Peyer's patch (tissue), 4 donors: ENCODE measurements at regions not wholly inside any gene's neighbourhood (a gene's known extent, or its start where the extent isn't known, plus 50 kb on each side); places are given as distances from the start of the nearest gene placed in this dataset.

Experiments
- DNase-seq, 3 donors: peaks; one replicate each; pipeline ENCODE4 v3.0.0-alpha.2; 2017 to 2019
- H3K27ac ChIP-seq, 4 donors: fragments of 200-600 bp; sonication (generic); one replicate each; pipeline ENCODE4 v1.5.1; 2016 to 2019
- H3K27me3 ChIP-seq, 2 donors: fragments of 200-600 bp; sonication (generic); one replicate each; pipeline ENCODE4 v1.5.1; 2019
- H3K36me3 ChIP-seq, 3 donors: fragments of 200-600 bp; sonication (generic); one replicate each; pipeline ENCODE4 v1.5.1; 2016 to 2019
- H3K4me1 ChIP-seq, 4 donors: fragments of 200-600 bp; sonication (generic); one replicate each; pipeline ENCODE4 v1.5.1; 2016 to 2019
- H3K4me3 ChIP-seq, 4 donors: fragments of 200-600 bp; sonication (generic); 1 replicate in 3 of 4; 2 replicates in 1 of 4; pipeline ENCODE4 v1.5.1; 2016 to 2019; ENCODE audit warnings: mild to moderate bottlenecking in 1 of 4
- H3K9me3 ChIP-seq, 4 donors: fragments of 200-600 bp; sonication (generic); one replicate each; pipeline ENCODE4 v1.5.1; 2016 to 2019; ENCODE audit warnings: mild to moderate bottlenecking in 1 of 4
- CTCF ChIP-seq, 6 experiments: fragments of 450-650 bp in 4 of 6; fragments of 200-600 bp in 2 of 6; sonication (generic) in 1 of 6; IDR thresholded peaks; one replicate each; pipeline ENCODE4 v1.5.1; 2017 to 2019; ENCODE audit warnings: antibody characterized with exemption in 6 of 6, mild to moderate bottlenecking in 3 of 6, moderate library complexity in 1 of 6
- POLR2A ChIP-seq, 2 donors: fragments of 450-650 bp; IDR thresholded peaks; one replicate each; pipeline ENCODE4 v1.5.1; 2017; ENCODE audit warnings: antibody characterized with exemption in 2 of 2, mild to moderate bottlenecking in 2 of 2, moderate library complexity in 2 of 2

- Histone ChIP-seq H3K27ac (no peak overlapping the region), H3K36me3 (no peaks in the 10 kb centered on the region), H3K27me3 (no peaks in the 10 kb centered on the region), H3K9me3 (no peaks in the 10 kb centered on the region), H3K4me3 (no peak overlapping the region), H3K4me1 (no peaks in the 10 kb centered on the region)
- TF ChIP-seq CTCF (IDR thresholded peaks at IDR 0.05), result no peak
- no peak for TF ChIP-seq POLR2A (IDR thresholded peaks at IDR 0.05)
- no peak for DNase-seq
Measured at GRCh38 chr1:2934642-2935081, 86.6 kb upstream of the ACTRT2 start.

GRCh38 chr1:2935184-2935583, 86.1 kb upstream of the ACTRT2 start:
- TF ChIP-seq POLR2A (IDR thresholded peaks at IDR 0.05) (no peak), CTCF (IDR thresholded peaks at IDR 0.05) (no peak)
- Histone ChIP-seq H3K4me1 (no peaks in the 10 kb centered on the region), H3K27me3 (no peaks in the 10 kb centered on the region), H3K4me3 (no peak overlapping the region), H3K27ac (no peak overlapping the region), H3K36me3 (no peaks in the 10 kb centered on the region), H3K9me3 (no peaks in the 10 kb centered on the region)
- no peak for DNase-seq

- Histone ChIP-seq H3K9me3 (no peaks in the 10 kb centered on the region), H3K27me3 (no peaks in the 10 kb centered on the region), H3K4me1 (no peaks in the 10 kb centered on the region), H3K4me3 (no peak overlapping the region), H3K36me3 (no peaks in the 10 kb centered on the region), H3K27ac (no peak overlapping the region)
- no peak for TF ChIP-seq POLR2A (IDR thresholded peaks at IDR 0.05)
- DNase-seq, result no peak
Measured at GRCh38 chr1:2935751-2936390, 85.4 kb upstream of the ACTRT2 start.

GRCh38 chr1:2936559-2937515, 84.4 kb upstream of the ACTRT2 start:
- no peak overlapping the region for H3K4me3 ChIP-seq
- no peak for DNase-seq

GRCh38 chr1:2937805-2938204, 83.5 kb upstream of the ACTRT2 start:
- Histone ChIP-seq H3K27ac (no peak overlapping the region), H3K9me3 (peaks cover 0 to 3% (median 0%) of the 10 kb centered on the region in 4 donors), H3K4me3 (no peak overlapping the region), H3K27me3 (no peaks in the 10 kb centered on the region), H3K4me1 (no peaks in the 10 kb centered on the region), H3K36me3 (no peaks in the 10 kb centered on the region)
- TF ChIP-seq CTCF (IDR thresholded peaks at IDR 0.05) (no peak), POLR2A (IDR thresholded peaks at IDR 0.05) (no peak)
- no peak for DNase-seq

More at GRCh38 chr1:2936559-2937515, 84.4 kb upstream of the ACTRT2 start:
- no peaks in the 10 kb centered on the region for H3K36me3 ChIP-seq
- H3K27me3 ChIP-seq, result no peaks in the 10 kb centered on the region
- H3K4me1 ChIP-seq, result no peaks in the 10 kb centered on the region
- peaks cover 0 to 3% (median 0%) of the 10 kb centered on the region in 4 donors for H3K9me3 ChIP-seq
- TF ChIP-seq CTCF (IDR thresholded peaks at IDR 0.05), result no peak
- TF ChIP-seq POLR2A (IDR thresholded peaks at IDR 0.05), result no peak
- no peak overlapping the region for H3K27ac ChIP-seq

GRCh38 chr1:2939041-2939552, 82.2 kb upstream of the ACTRT2 start:
- no peaks in the 10 kb centered on the region for H3K27me3 ChIP-seq
- no peaks in the 10 kb centered on the region for H3K4me1 ChIP-seq
- DNase-seq, result no peak
- H3K36me3 ChIP-seq, result no peaks in the 10 kb centered on the region
- peaks cover 0 to 3% (median 0%) of the 10 kb centered on the region in 4 donors for H3K9me3 ChIP-seq
- no peak overlapping the region for H3K4me3 ChIP-seq
- TF ChIP-seq CTCF (IDR thresholded peaks at IDR 0.05), result no peak
- TF ChIP-seq POLR2A (IDR thresholded peaks at IDR 0.05), result no peak
- no peak overlapping the region for H3K27ac ChIP-seq
